Activated CD4-positive, alpha-beta T cell treated with anti-CD3 and anti-CD28 coated beads, Interleukin-2, amount 50 U/mL, for 1 hour (primary cell): ENCODE measurements at regions not wholly inside any gene's neighbourhood (a gene's known extent, or its start where the extent isn't known, plus 50 kb on each side); places are given as distances from the start of the nearest gene placed in this dataset.

Experiments used
- DNase-seq: peaks from one replicate; pipeline ENCODE4 v3.0.0-alpha.2; 2020

DNA sequence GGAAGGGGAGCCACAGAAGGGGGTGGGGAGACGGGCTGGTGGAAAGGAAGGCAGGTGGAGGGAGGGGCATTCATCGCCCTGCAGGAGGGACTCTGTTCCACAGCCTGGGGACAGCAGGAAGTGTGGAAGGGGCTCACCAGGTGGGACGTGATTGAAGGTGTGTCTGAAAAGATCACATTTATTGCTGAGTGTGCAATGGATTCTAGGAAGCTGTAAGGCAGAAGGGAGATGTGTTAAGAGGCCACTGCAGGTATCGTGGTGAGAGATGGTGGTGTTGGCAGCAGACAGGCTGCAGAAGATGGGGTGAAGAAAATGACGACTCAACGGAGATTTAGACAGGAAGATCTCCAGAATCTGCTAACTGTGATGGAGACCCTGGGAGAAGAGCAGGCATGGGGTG is 537.4 kb downstream of the MN1 start:
- DNase-seq, result no peak

DNA sequence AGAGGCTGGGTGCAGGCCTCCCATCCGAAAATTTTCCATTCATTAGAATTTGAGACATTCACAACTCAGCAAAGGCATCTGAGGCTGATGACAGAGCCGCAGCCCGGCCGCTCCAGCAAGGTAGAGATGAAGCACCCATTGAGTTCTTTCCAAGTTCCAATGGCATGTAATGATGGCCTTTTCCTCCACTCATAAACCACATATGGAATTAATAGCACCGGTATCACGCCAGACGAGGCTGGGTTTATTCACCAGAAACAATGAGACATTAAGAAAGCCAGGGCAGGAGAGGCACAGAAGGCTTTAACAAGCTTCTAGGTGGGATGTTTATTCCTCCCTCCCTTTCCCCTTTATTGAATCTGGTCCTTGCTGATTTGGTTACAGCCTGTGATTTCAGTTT is 534.4 kb downstream of the MN1 start:
- DNase-seq, result no peak

DNA sequence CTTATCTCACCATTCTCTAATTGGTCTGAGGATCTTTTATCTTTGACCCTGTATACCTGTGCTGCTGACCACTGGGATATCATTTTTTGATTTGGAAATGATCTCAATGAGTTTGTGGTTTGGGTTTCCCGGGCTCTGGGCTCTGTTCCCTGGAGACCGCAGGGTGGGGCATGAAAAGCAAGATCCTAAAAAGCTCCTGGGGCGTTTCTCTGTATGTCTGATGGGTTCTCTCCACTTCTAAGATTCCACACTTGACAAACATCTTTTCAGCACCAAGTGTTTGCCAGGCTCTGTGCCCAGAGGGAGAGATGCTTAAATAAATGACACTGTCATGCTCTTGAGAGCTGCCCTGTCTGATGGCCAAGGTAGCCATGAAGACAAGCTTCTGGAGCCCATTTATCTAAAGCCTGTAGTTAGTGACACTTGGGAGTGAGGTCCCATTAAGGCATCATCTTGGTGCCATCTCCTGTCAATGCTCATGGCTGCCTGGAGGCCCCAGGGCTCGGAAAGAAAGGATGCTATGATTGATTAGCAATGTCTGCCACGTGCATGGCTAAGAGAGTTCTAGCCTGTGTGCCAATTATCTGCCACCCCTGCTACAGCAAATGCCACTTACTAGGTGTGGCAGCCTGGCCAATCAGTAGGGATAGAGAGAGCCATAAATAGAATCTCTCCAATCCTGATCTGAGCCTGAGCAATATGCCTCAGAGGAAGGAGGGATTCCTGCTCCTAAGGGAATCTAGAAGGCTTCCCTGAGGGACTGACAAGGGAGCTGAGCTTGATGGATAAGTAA is 531.6 kb downstream of the MN1 start:
- no peak for DNase-seq

DNA sequence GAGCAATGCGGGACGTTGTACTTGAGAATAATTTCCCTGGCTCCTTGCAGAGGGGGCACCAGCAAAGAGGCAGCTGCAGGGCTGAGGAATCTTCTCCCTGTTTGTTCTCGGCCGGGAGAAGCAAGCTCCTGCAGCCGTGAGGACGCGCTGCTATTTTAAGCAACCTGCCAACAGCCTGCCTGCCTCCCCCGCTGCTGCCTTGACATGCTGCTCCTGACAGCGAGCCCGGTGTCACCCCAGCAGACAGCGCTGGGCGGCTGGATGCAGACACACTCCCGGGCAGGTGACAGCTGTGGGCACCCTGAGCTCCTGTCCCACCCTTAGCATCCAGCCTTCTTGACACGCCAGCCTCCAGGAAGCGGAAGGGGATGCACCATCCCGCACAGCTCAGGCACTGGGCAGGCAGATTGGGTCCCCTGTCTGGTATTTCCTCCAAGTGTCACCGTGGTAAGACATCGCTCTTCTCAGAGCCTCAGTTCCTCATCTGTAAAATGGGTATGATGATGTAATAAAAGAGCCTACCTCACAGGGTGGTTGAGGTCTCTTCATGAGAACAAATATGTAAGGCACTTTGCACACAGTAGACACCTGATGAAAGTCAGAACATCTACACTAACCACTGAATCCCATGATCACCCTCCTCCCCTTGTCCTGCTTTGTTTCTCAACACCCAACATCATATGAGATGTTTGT is 530.6 kb downstream of the MN1 start:
- no peak for DNase-seq

DNA sequence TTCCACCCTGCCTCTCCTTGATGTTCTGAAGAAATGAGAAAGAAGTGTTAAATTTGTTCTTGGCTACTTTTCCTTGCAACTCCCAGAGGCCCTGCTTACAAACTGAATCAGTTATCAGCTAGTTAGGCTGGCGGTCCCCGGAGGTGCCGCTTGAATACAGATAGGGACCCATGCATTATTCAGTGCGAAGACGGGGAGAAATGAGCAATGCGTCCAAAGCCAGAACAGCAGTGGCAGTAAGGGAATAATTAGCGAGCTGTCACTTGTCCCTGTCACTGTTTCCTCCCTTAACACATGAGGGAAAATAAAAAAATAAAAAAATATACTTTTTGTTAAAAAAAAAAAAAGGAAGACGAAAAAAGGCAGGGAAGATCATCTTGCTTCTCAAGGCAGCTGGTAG is 528.1 kb downstream of the MN1 start:
- no peak for DNase-seq

GRCh38 chr22:27273853-27274252 is 527.7 kb downstream of the MN1 start:
- no peak for DNase-seq

- no peak for DNase-seq
Measured at GRCh38 chr22:27274770-27275449, 526.6 kb downstream of the MN1 start.

DNA sequence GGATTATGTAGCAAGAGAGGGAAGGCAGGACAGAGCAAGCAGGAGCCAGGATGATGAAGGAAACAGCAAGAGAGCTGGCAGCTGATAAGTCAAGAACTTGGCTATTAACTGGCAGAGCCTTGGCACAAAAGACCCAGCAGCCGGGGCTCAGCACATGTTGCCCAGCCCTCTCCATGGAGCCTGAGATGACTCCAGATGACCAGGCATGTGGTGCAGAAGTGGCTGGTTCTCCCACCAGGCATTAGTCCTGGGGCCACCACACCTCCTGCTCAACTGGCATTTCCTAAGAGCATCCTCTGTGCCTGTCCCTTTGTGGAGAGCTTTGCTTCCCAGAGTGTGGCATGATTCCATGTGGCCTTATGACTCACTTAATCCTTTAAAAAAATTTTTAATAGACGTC is 522.6 kb downstream of the MN1 start:
- DNase-seq, result no peak

DNA sequence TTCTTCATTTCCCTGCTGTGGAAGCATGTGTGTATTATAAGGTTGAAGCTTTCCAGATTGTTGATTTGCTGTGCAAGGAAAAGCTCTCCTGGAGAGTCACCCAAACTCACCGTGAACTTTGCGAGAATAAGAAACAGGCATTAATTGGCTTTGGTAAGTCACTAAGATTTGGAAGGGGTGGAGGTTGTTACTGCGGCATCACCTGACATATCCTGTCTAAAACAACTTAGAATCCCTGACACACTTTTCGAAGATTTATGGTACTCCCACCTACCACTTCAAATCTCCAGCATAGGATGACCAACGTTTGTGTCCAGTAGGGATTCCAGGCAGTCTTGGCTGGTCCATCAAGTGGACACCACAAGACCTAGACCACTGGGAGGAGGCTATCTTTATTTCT is 518.3 kb downstream of the MN1 start:
- DNase-seq, result no peak

DNA sequence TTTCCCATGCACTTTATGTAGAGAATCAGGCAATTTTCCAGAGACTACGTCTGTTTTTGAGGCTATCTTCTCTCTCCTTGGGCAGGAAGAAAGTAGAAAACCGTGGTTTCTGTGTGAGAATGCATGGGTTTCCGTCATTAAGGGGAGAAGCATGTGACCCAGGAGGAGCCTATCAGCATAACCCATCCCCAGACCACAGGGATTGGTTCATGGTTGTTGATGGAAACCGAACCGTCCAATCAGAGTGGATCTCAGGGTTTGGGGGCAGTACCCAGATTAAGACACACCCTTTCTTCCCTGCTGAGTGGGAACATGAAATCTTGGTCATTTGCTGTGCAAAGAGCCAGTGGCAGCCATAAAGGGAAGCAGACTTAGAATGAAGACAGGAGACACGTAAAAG is 517.8 kb downstream of the MN1 start:
- DNase-seq, result no peak

DNA sequence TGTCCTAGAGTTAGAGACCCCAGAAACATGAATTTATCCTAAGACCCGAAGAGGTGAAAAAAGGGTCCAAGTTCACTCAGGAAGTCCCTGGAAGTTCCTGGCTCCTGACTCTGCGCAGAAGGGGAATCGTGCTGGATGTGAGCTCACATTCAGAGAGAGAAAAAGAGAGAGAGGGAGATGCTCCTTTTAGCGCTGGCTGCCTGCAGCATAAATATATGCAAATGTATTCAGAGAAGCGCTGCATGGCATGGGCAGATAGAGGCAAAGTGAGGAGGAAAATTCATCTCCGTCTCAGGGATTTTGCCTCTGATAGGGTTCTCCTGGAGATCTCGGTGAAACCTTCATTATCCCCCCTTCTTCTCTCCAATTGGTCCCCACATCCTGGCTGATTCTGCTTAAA is 517.2 kb downstream of the MN1 start:
- DNase-seq, result no peak

GRCh38 chr22:27286711-27287110 is 514.8 kb downstream of the MN1 start:
- DNase-seq, result no peak

GRCh38 chr22:27292542-27293299 is 508.8 kb downstream of the MN1 start:
- no peak for DNase-seq

DNA sequence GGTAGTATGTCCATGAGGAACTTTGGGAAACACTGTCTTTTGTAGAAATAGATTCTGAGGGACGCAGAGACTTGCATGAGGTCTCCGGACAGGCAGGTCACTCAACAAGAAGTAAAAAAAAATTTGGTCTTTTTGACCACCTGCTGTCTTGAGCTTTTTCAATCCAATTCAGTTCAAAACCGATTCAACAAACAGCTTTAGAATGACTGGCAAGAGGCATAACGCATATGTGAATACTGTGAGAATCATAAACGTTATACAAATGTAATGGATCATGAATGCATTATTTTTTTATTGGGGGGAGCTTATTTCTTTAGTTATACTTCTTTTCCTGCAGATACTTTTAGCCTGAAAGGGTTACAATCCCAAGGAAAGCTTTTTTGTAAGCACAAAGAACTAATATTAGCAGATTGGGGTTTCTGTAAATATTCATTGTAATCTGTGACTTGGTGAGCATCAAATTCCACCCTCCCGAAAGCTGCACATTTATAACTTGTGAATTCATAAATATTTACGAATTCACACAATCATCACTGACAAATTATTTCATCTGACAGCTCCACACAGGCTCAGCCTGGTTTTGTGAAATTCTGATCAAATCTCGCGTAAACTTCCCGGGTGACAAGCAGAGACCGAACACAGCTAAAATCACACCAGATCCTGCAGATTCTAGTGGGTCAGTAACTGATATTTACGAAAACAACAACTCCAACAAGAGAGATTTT is 507.7 kb downstream of the MN1 start:
- no peak for DNase-seq

DNA sequence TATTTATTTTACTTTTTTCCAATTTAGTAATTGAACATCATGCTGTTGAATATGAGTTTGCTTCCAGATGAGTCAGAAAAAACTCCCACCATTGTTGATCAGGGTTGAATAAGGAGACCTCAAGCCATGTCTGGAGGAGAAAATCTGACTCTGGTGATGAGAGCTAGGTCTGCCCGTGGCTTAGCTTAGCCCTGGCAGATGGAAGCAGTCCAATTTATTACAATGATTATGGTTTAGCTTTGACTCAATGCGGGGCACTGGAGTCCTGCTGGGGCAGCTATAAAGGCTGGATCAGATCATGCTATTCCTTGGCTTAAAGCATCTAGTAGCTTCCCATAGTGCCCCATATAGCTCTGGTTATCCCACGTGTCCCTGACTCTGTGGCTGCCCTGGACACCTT is 506.5 kb downstream of the MN1 start:
- no peak for DNase-seq

- DNase-seq, result no peak
Measured at GRCh38 chr22:27295605-27296004, 506.0 kb downstream of the MN1 start.

- no peak for DNase-seq
Measured at GRCh38 chr22:27296091-27296675, 505.4 kb downstream of the MN1 start.

DNA sequence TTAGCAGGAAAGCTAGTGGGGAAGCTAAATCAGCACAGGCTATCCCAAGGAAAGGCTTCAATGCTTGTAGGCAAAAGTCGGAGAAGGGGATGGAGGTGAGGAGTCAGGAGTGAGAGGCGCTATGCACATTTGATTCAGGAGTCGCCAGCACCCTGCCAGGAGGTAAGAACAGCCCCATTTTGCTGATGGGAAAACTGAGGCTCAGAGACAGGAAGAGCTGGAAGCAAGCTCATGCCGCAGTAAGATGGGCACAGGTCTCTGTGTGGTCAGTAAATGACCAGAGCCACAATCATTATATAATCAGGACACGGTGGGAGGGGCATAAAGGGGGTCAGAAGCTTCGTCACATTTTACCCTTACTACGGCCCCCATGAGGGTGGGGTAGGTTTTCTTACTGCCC is 504.4 kb downstream of the MN1 start:
- no peak for DNase-seq

DNA sequence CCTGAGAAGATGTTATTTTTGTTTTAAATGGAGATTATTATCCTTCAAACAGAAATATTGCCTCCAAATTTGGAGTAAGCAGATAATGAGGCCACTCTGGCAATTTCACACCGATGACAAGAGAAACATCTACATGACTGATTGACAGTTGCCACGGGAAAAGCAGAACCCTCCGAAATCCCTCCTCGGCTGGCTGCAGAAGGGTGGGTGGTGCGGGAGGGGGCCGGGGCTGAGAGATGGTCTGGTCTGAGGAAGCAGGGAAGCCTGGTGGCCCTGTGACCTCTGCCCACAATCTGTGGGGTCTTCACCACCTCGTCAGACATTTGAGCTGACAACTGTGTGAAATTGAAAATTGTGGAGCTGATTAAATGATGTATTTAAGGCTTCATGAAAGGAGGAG is 503.2 kb downstream of the MN1 start:
- DNase-seq, result no peak

GRCh38 chr22:27298742-27299141 is 502.8 kb downstream of the MN1 start:
- no peak for DNase-seq

GRCh38 chr22:27299181-27300085 is 502.1 kb downstream of the MN1 start:
- no peak for DNase-seq
